Mammary epithelial cell (primary cell): ENCODE measurements at regions not wholly inside any gene's neighbourhood (a gene's known extent, or its start where the extent isn't known, plus 50 kb on each side); places are given as distances from the start of the nearest gene placed in this dataset.

ENCODE experiments used
- EZH2 ChIP-seq: IDR thresholded peaks from 2 replicates; pipeline ENCODE4 v1.6.1; 2012; ENCODE audit warnings: low read length, inconsistent platforms, borderline replicate concordance
- TF ChIP-seq, protein P1 (sequence below), 2 donors: IDR thresholded peaks in 1 of 2; conservative IDR thresholded peaks in 1 of 2; 2 replicates each; pipeline ENCODE4 v1.5.1; 2011 to 2012; ENCODE audit warnings: inconsistent platforms in 2 of 2, low read length in 2 of 2, mild to moderate bottlenecking in 2 of 2, control low read depth in 1 of 2, low read depth in 1 of 2; ENCODE audit not compliant: insufficient read depth in 1 of 2; ENCODE audit errors: extremely low read depth in 1 of 2

DNA sequence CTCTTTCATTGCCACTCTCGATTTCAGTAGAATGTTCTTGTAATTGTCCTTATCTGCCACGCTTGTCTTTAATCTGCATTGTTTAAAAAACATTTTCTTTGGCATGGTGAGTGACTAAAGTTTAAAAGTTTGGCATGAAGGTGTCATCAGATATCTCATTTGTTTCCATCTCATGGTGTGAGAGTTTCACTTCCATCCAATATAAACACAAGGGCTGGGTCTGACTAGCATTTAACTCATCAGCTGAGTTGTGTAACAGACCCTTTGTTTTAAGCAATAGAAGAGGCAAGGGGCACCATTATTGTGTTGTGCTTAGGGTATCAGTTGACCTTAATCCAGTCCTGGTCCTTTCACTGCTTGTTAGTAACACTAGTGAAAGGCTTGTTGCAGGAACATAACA is 49.9 kb upstream of the IL12A start:
- TF ChIP-seq EZH2: no peak
- TF ChIP-seq, protein P1, sequence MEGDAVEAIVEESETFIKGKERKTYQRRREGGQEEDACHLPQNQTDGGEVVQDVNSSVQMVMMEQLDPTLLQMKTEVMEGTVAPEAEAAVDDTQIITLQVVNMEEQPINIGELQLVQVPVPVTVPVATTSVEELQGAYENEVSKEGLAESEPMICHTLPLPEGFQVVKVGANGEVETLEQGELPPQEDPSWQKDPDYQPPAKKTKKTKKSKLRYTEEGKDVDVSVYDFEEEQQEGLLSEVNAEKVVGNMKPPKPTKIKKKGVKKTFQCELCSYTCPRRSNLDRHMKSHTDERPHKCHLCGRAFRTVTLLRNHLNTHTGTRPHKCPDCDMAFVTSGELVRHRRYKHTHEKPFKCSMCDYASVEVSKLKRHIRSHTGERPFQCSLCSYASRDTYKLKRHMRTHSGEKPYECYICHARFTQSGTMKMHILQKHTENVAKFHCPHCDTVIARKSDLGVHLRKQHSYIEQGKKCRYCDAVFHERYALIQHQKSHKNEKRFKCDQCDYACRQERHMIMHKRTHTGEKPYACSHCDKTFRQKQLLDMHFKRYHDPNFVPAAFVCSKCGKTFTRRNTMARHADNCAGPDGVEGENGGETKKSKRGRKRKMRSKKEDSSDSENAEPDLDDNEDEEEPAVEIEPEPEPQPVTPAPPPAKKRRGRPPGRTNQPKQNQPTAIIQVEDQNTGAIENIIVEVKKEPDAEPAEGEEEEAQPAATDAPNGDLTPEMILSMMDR (conservative IDR thresholded peaks at IDR 0.05 in 1 of 2, IDR thresholded peaks at IDR 0.05 in 1 of 2; ENCODE audit: extremely low read depth in 1 of 2, insufficient read depth in 1 of 2, low read depth in 1 of 2, low read length in 2 of 2): no peak
